ENCODE measurements at regions not wholly inside any gene's neighbourhood (a gene's known extent, or its start where the extent isn't known, plus 50 kb on each side); places are given as distances from the start of the nearest gene placed in this dataset.

- TF ChIP-seq CTCF (IDR thresholded peaks at IDR 0.05): no peak
- no peak for TF ChIP-seq POLR2A (IDR thresholded peaks at IDR 0.05)
These were observed 642.7 kb downstream of the NPHP4 start for GRCh38 chr1:5349526-5349925.
